Testis (tissue), 2 donors: ENCODE measurements at regions not wholly inside any gene's neighbourhood (a gene's known extent, or its start where the extent isn't known, plus 50 kb on each side); places are given as distances from the start of the nearest gene placed in this dataset.
"Not testable (repeated sequence)": the region's sequence is repeated elsewhere in the genome, so short reads cannot be mapped to it uniquely, and the experiment has no call there.

Experiments used
- DNase-seq: peaks from one replicate; pipeline ENCODE4 v3.0.0-alpha.2; 2019
- H3K27ac ChIP-seq, 2 donors: fragments of 200-600 bp; sonication (generic); one replicate each; pipeline ENCODE4 v1.5.1; 2019
- H3K27me3 ChIP-seq: fragments of 200-600 bp; sonication (generic); one replicate; pipeline ENCODE4 v1.5.1; 2019
- H3K36me3 ChIP-seq: fragments of 200-600 bp; sonication (generic); one replicate; pipeline ENCODE4 v1.5.1; 2017; ENCODE audit warnings: low read depth; ENCODE audit errors: missing control alignments
- H3K4me1 ChIP-seq: fragments of 200-600 bp; sonication (generic); one replicate; pipeline ENCODE4 v1.5.1; 2019
- H3K4me3 ChIP-seq, 2 donors: fragments of 200-600 bp; sonication (generic); one replicate each; pipeline ENCODE4 v1.5.1; 2017 to 2019
- H3K9me3 ChIP-seq: fragments of 200-600 bp; sonication (generic); one replicate; pipeline ENCODE4 v1.5.1; 2017
- POLR2A ChIP-seq: fragments of 450-650 bp; IDR thresholded peaks from one replicate; pipeline ENCODE4 v1.6.1; 2017; ENCODE audit warnings: antibody characterized with exemption, mild to moderate bottlenecking, moderate library complexity
- WGBS, 2 donors: methylation state at CpG; one replicate each; pipeline ENCODE4 v1.1.5; 2018; 5-methylcytosine and 5-hydroxymethylcytosine counted together
- intact Hi-C: fragments of 100-400 bp; cut with DNase I; formaldehyde crosslinking; loops from one replicate; pipeline ENCODE4 v1.15.1; 2023; ENCODE audit warnings: low total_unique reads
- TF ChIP-seq, protein P1 (sequence below), 3 experiments: fragments of 450-650 bp in 2 of 3; fragments of 200-600 bp in 1 of 3; sonication (generic) in 1 of 3; IDR thresholded peaks; one replicate each; pipeline ENCODE4 v1.5.1; 2016 to 2019; ENCODE audit warnings: antibody characterized with exemption in 3 of 3, mild to moderate bottlenecking in 2 of 3, moderate library complexity in 1 of 3

DNA sequence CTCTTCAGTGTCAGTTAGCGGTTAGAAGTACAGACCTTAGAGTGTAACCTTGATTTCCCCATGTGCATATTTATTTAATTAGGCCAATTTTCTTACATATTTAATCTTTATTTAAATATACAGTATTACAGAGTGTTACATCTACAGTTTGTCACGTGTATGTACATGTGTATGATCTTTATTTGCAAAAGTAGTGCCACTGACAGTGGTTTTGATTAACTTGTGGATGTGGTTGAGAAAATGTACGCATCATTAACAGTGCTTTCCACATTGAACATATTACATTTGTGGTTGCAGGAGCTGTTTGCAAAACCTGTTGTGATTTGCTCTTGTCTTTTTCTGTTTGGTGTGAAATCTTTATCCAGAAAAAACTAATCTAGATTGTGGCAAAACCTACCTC is 535.5 kb downstream of the FLRT2 start:
- 84 to 91% methylated on average over 3 of the region's 3 CpGs for WGBS, 2 donors

DNA sequence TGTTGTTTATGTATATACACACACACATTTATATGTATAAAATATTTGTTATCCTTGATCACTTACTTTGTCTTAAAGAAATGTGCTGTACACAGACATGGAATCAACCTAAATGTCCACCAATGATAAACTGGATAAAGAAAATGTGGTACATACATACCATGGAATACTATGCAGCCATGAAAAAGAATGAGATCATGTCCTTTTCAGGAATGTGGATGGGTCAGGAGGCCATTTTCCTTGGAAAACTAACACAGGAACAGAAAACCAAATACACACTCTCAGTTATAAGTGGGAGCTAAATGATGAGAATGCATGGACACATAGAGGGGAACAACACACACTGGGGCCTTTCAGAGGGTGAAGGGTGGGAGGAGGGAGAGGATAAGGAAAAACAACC is 534.7 kb downstream of the FLRT2 start:
- H3K27me3 ChIP-seq, H3K36me3 ChIP-seq, DNase-seq, H3K27ac ChIP-seq, intact Hi-C loops, H3K4me3 ChIP-seq, H3K9me3 ChIP-seq, H3K4me1 ChIP-seq: not testable (repeated sequence)

More for the DNA sequence above, 535.5 kb downstream of the FLRT2 start:
- Histone ChIP-seq H3K4me1 (no peaks in the 10 kb centered on the region), H3K27me3 (no peaks in the 10 kb centered on the region), H3K4me3 (no peak overlapping the region), H3K27ac (no peak overlapping the region), H3K9me3 (no peaks in the 10 kb centered on the region), H3K36me3 (no peaks in the 10 kb centered on the region)
- intact Hi-C loops: no loop called here
- no peak for TF ChIP-seq POLR2A
- TF ChIP-seq, protein P1, sequence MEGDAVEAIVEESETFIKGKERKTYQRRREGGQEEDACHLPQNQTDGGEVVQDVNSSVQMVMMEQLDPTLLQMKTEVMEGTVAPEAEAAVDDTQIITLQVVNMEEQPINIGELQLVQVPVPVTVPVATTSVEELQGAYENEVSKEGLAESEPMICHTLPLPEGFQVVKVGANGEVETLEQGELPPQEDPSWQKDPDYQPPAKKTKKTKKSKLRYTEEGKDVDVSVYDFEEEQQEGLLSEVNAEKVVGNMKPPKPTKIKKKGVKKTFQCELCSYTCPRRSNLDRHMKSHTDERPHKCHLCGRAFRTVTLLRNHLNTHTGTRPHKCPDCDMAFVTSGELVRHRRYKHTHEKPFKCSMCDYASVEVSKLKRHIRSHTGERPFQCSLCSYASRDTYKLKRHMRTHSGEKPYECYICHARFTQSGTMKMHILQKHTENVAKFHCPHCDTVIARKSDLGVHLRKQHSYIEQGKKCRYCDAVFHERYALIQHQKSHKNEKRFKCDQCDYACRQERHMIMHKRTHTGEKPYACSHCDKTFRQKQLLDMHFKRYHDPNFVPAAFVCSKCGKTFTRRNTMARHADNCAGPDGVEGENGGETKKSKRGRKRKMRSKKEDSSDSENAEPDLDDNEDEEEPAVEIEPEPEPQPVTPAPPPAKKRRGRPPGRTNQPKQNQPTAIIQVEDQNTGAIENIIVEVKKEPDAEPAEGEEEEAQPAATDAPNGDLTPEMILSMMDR (IDR thresholded peaks at IDR 0.05): no peak
- no peak for DNase-seq

DNA sequence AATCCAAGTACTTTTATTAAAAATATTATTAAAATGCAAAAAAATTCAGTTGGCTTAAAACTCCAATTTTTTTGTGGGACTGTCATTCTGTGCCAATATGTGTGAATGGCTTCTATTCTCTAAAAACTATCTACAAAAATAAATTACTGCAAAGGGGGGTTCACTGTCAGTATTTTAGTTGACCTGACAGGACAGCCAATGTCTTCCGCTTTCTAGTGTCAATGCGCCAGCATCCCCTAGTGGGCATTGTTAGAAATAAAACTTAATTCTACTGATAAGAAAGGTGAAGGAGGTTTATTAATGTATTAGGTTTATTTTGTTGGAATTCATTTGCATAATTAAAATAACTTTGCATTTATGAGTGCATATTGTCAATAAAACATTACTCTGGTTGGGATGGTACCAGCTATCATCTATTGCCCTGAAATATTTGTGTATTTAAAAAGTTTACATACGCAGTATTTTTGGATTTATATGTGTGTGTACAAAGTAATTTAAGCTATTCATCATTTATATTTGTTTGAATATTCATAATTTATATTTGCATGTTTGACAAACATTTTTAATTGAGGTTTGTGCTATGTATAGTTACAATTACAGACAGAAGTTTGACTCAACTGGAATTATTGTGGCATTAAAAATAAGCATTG is 527.2 kb downstream of the FLRT2 start:
- Histone ChIP-seq H3K27me3 (no peaks in the 10 kb centered on the region), H3K4me1 (no peaks in the 10 kb centered on the region), H3K36me3 (no peaks in the 10 kb centered on the region), H3K27ac (no peak overlapping the region), H3K9me3 (no peaks in the 10 kb centered on the region), H3K4me3 (no peak overlapping the region)
- intact Hi-C loops: no loop called here
- DNase-seq: peak; percentile 44
- TF ChIP-seq, protein P1 (IDR thresholded peaks at IDR 0.05): peak; percentile 39 to 80 (median 70)
- no peak for TF ChIP-seq POLR2A
- 69 to 78% methylated on average over 3 of the region's 3 CpGs for WGBS, 2 donors

DNA sequence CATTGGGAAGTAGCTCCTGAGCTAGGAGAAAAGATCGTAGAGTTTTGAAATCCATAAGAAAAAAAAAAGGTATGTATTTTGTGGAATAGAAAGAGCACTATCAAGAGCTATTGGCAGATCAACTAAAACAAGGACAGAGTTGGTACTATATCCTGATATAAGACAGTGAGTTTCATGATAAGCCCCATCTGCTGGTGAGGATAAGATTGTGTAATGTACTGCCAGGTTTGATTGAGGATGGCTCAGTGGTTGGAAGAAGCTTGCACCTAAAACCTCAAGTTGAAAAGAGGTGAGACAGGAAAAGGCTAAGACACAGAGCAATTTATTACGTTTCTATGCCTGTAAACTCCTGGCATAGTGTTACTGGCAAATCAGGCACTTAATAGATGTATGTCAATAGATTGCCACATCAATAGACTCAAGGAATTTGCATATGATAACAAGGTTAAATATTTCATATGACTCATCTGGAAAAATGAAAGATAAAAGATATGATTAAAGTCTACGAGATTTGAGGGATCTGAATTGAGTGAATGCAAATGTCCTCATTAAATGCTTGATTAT is 525.6 kb downstream of the FLRT2 start:
- H3K4me3 ChIP-seq: no peak overlapping the region
- H3K9me3 ChIP-seq: no peaks in the 10 kb centered on the region
- no peak overlapping the region for H3K27ac ChIP-seq
- H3K4me1 ChIP-seq: no peaks in the 10 kb centered on the region
- TF ChIP-seq POLR2A: no peak
- TF ChIP-seq, protein P1 (IDR thresholded peaks at IDR 0.05): no peak
- 85 to 87% methylated on average over 3 of the region's 3 CpGs for WGBS, 2 donors
- no peaks in the 10 kb centered on the region for H3K36me3 ChIP-seq
- DNase-seq: no peak
- no peaks in the 10 kb centered on the region for H3K27me3 ChIP-seq
- intact Hi-C loops: no loop called here

DNA sequence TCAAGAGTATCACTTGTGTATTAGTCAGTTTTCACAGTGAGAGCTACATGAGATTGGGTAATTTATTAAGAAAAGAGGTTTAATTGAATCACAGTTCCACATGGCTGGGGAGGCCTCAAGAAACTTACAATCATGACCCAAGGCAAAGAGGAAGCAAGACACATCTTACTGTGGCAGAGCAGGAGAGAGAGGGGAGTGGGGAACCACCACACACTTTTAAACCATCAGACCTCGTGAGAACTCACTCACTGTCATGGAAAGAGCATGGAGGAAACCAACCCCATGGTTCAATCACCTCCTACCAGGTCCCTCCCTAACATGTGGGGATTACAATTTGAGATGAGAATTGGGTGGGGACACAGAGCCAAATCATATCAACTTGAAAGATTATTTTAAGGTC is 522.9 kb downstream of the FLRT2 start:
- no peaks in the 10 kb centered on the region for H3K9me3 ChIP-seq
- no peak overlapping the region for H3K4me3 ChIP-seq
- 87 to 92% methylated on average over 1 of the region's 1 CpG for WGBS, 2 donors
- H3K4me1 ChIP-seq: no peaks in the 10 kb centered on the region
- intact Hi-C loops: no loop called here
- DNase-seq: no peak
- no peak overlapping the region for H3K27ac ChIP-seq
- TF ChIP-seq, protein P1 (IDR thresholded peaks at IDR 0.05): no peak
- TF ChIP-seq POLR2A: no peak
- H3K27me3 ChIP-seq: no peaks in the 10 kb centered on the region
- no peaks in the 10 kb centered on the region for H3K36me3 ChIP-seq
